GM23338 (cell line): ENCODE measurements at regions not wholly inside any gene's neighbourhood (a gene's known extent, or its start where the extent isn't known, plus 50 kb on each side); places are given as distances from the start of the nearest gene placed in this dataset.

Source experiments
- CREB1 ChIP-seq: fragments of 250-450 bp; sonication (Bioruptor Pico); IDR thresholded peaks from 2 replicates; pipeline ENCODE4 v1.5.0; 2020; ENCODE audit warnings: low read depth, mild to moderate bottlenecking, moderate library complexity
- EZH2 ChIP-seq: fragments of 200-600 bp; sonication (generic); IDR thresholded peaks from one replicate; pipeline ENCODE4 v1.8.0; 2017; ENCODE audit warnings: antibody characterized with exemption, mild to moderate bottlenecking, low read depth; ENCODE audit not compliant: unreplicated experiment
- EZH2phosphoT487 ChIP-seq: fragments of 200-600 bp; sonication (generic); IDR thresholded peaks from one replicate; pipeline ENCODE4 v1.8.1; 2018; ENCODE audit warnings: antibody characterized with exemption; ENCODE audit not compliant: unreplicated experiment
- JUNB ChIP-seq: IDR thresholded peaks from one replicate; pipeline ENCODE4 v1.6.1; 2016; ENCODE audit warnings: antibody characterized with exemption; ENCODE audit not compliant: unreplicated experiment
- POLR2AphosphoS5 ChIP-seq: IDR thresholded peaks from 2 replicates; pipeline ENCODE4 v1.6.1; 2016; ENCODE audit warnings: antibody characterized with exemption, low read depth
- TF ChIP-seq, protein P1 (sequence below): IDR thresholded peaks from one replicate; pipeline ENCODE4 v1.6.1; 2018; ENCODE audit warnings: antibody characterized with exemption; ENCODE audit not compliant: unreplicated experiment
- TF ChIP-seq, protein P2 (sequence below), 2 experiments: fragments of 200-600 bp in 1 of 2; sonication (generic) in 1 of 2; conservative IDR thresholded peaks; 2 replicates each; pipeline versions ENCODE4 v1.5.1 to v1.6.1; 2016 to 2017; ENCODE audit warnings: antibody characterized with exemption in 2 of 2, low read depth in 2 of 2, mild to moderate bottlenecking in 2 of 2, moderate library complexity in 1 of 2
- TF ChIP-seq, protein P3 (sequence below): fragments of 250-450 bp; sonication (Bioruptor Pico); IDR thresholded peaks from 2 replicates; pipeline ENCODE4 v1.5.0; 2020; ENCODE audit warnings: mild to moderate bottlenecking, moderate library complexity

DNA sequence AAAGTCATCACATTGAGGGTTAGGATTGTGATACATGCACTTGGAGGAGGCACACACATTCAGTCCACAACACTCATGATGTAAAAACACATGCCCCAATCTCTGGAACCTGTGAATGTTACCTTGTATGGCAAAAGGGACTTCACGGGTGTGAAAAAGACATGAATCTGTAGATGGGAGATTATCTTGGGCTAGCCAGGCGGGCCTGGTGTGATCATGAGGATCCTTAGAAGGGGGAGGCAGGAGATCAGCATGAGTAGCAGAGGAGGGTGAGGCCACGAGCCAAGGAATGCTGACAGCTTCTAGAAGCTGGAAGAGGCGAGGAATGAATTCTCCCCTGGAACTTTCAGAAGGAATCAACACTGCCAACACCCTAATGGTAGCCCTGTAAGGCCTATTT is 77.5 kb upstream of the ENPP6 start:
- TF ChIP-seq, protein P1, sequence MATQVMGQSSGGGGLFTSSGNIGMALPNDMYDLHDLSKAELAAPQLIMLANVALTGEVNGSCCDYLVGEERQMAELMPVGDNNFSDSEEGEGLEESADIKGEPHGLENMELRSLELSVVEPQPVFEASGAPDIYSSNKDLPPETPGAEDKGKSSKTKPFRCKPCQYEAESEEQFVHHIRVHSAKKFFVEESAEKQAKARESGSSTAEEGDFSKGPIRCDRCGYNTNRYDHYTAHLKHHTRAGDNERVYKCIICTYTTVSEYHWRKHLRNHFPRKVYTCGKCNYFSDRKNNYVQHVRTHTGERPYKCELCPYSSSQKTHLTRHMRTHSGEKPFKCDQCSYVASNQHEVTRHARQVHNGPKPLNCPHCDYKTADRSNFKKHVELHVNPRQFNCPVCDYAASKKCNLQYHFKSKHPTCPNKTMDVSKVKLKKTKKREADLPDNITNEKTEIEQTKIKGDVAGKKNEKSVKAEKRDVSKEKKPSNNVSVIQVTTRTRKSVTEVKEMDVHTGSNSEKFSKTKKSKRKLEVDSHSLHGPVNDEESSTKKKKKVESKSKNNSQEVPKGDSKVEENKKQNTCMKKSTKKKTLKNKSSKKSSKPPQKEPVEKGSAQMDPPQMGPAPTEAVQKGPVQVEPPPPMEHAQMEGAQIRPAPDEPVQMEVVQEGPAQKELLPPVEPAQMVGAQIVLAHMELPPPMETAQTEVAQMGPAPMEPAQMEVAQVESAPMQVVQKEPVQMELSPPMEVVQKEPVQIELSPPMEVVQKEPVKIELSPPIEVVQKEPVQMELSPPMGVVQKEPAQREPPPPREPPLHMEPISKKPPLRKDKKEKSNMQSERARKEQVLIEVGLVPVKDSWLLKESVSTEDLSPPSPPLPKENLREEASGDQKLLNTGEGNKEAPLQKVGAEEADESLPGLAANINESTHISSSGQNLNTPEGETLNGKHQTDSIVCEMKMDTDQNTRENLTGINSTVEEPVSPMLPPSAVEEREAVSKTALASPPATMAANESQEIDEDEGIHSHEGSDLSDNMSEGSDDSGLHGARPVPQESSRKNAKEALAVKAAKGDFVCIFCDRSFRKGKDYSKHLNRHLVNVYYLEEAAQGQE = no peak
- TF ChIP-seq, protein P2, sequence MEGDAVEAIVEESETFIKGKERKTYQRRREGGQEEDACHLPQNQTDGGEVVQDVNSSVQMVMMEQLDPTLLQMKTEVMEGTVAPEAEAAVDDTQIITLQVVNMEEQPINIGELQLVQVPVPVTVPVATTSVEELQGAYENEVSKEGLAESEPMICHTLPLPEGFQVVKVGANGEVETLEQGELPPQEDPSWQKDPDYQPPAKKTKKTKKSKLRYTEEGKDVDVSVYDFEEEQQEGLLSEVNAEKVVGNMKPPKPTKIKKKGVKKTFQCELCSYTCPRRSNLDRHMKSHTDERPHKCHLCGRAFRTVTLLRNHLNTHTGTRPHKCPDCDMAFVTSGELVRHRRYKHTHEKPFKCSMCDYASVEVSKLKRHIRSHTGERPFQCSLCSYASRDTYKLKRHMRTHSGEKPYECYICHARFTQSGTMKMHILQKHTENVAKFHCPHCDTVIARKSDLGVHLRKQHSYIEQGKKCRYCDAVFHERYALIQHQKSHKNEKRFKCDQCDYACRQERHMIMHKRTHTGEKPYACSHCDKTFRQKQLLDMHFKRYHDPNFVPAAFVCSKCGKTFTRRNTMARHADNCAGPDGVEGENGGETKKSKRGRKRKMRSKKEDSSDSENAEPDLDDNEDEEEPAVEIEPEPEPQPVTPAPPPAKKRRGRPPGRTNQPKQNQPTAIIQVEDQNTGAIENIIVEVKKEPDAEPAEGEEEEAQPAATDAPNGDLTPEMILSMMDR (conservative IDR thresholded peaks at IDR 0.05; ENCODE audit: low read depth in 2 of 2) = no peak
- TF ChIP-seq JUNB = no peak
- TF ChIP-seq EZH2 = no peak
- TF ChIP-seq, protein P3, sequence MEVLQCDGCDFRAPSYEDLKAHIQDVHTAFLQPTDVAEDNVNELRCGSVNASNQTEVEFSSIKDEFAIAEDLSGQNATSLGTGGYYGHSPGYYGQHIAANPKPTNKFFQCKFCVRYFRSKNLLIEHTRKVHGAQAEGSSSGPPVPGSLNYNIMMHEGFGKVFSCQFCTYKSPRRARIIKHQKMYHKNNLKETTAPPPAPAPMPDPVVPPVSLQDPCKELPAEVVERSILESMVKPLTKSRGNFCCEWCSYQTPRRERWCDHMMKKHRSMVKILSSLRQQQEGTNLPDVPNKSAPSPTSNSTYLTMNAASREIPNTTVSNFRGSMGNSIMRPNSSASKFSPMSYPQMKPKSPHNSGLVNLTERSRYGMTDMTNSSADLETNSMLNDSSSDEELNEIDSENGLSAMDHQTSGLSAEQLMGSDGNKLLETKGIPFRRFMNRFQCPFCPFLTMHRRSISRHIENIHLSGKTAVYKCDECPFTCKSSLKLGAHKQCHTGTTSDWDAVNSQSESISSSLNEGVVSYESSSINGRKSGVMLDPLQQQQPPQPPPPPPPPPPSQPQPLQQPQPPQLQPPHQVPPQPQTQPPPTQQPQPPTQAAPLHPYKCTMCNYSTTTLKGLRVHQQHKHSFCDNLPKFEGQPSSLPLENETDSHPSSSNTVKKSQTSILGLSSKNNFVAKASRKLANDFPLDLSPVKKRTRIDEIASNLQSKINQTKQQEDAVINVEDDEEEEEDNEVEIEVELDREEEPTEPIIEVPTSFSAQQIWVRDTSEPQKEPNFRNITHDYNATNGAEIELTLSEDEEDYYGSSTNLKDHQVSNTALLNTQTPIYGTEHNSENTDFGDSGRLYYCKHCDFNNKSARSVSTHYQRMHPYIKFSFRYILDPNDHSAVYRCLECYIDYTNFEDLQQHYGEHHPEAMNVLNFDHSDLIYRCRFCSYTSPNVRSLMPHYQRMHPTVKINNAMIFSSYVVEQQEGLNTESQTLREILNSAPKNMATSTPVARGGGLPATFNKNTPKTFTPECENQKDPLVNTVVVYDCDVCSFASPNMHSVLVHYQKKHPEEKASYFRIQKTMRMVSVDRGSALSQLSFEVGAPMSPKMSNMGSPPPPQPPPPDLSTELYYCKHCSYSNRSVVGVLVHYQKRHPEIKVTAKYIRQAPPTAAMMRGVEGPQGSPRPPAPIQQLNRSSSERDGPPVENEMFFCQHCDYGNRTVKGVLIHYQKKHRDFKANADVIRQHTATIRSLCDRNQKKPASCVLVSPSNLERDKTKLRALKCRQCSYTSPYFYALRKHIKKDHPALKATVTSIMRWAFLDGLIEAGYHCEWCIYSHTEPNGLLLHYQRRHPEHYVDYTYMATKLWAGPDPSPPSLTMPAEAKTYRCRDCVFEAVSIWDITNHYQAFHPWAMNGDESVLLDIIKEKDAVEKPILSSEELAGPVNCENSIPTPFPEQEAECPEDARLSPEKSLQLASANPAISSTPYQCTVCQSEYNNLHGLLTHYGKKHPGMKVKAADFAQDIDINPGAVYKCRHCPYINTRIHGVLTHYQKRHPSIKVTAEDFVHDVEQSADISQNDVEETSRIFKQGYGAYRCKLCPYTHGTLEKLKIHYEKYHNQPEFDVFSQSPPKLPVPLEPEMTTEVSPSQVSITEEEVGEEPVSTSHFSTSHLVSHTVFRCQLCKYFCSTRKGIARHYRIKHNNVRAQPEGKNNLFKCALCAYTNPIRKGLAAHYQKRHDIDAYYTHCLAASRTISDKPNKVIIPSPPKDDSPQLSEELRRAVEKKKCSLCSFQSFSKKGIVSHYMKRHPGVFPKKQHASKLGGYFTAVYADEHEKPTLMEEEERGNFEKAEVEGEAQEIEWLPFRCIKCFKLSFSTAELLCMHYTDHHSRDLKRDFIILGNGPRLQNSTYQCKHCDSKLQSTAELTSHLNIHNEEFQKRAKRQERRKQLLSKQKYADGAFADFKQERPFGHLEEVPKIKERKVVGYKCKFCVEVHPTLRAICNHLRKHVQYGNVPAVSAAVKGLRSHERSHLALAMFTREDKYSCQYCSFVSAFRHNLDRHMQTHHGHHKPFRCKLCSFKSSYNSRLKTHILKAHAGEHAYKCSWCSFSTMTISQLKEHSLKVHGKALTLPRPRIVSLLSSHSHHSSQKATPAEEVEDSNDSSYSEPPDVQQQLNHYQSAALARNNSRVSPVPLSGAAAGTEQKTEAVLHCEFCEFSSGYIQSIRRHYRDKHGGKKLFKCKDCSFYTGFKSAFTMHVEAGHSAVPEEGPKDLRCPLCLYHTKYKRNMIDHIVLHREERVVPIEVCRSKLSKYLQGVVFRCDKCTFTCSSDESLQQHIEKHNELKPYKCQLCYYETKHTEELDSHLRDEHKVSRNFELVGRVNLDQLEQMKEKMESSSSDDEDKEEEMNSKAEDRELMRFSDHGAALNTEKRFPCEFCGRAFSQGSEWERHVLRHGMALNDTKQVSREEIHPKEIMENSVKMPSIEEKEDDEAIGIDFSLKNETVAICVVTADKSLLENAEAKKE = no peak
- no peak for TF ChIP-seq POLR2AphosphoS5
- TF ChIP-seq CREB1 = no peak
- no peak for TF ChIP-seq EZH2phosphoT487
